Stimulated activated naive CD8-positive, alpha-beta T cell treated with anti-CD3 and anti-CD28 coated beads, Interleukin-15, Interleukin-2, amounts not matched to agents 100 U/mL and 50 U/mL, for 24 hours (primary cell): ENCODE measurements at regions not wholly inside any gene's neighbourhood (a gene's known extent, or its start where the extent isn't known, plus 50 kb on each side); places are given as distances from the start of the nearest gene placed in this dataset.
A peak's percentile ranks its signal among the peaks of the same experiment; 100 is the strongest.

Source experiments
- ATAC-seq: fragments of 150-1000 bp; cut with Tn5 transposase; one replicate; pipeline ENCODE4 v1.10.0; 2021
- DNase-seq: peaks from one replicate; pipeline ENCODE4 v3.0.0; 2021

DNA sequence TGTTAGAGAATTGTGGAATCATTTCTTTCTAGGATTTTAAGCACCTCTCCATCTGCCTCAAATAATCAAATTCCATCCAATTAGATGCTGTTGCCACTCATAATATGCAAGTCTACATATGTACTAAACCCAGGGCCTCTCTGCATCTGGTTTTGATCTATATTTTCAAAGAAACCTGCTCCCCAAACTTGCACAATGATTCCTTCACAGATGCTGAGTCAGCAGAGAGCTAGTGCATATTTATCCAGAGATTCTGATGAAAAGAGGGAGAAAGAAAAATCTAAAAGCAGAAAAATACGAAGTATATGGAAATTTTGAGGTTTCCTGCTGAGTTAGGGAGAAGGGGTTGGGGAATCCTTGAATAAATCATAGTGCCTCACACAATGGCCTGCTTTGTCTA, 235.1 kb upstream of the RBFOX1 start:
- ATAC-seq (no peak), DNase-seq (no peak)

DNA sequence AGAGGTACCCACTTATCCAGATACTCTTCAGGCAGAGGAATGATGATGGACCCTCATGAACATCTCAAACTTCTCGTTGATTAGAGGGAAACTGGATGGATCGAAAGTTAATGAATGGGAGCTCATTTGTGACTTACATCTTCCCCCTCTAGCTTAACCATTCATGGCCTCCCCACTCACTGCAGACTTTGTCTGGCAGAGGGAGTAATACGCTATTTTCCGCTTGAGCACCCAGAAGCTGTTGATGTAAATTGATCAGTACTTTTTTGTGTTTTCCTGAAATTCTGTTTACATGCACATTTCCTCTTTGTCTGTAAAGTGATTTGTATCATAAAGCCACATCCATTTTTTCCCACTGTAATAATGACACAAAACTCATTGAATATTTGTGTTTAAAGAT, 239.1 kb upstream of the RBFOX1 start:
- no peak for DNase-seq
- no peak for ATAC-seq

DNA sequence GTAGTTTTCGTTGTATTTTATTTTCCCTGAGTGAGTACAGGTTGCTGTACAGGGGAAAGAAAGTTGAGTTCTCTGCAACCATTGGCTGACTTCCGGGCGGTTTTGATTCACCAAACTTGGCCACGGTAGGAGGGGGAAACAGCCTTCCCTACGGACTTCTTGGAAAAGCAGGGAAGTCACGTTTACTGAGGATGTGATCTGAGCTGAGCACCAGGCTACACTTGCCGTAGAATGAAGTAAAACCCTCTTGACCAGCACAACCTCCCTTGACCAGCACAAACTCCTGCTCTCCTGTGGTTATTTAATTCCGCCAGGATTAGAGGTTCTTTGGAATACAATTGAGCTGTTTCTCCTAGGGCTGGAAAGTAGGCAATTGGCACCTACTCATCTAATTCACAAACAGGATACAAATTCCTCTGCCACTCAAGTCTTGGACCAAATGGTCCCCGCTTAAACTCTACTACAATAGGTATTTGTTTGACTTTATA, 242.0 kb upstream of the RBFOX1 start:
- DNase-seq = no peak
- no peak for ATAC-seq

- ATAC-seq (no peak), DNase-seq (no peak)
Measured at GRCh38 chr16:7089751-7090150, 242.9 kb upstream of the RBFOX1 start.

DNA sequence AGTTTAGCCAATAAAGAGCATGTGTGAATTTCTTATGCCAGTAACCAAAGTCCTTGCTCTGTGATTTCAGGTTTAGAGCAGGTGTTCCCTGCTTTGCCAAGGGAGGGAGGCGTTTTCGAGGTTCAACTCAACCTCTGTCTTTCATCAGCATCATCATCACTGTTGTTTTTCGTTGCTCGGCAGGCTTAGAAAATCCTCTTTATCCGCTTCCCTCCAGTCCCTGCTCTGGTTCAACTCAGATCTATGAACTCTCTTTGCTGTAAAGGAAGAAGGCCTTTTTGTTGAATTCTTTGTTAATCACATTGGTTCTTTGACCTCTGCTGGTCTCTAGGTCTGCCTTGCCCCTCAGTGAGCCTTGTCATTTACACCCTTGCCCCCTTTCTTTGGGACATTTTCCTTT, 243.9 kb upstream of the RBFOX1 start:
- DNase-seq (no peak), ATAC-seq (no peak)

GRCh38 chr16:7086822-7087616, 245.6 kb upstream of the RBFOX1 start:
- DNase-seq = no peak

DNA sequence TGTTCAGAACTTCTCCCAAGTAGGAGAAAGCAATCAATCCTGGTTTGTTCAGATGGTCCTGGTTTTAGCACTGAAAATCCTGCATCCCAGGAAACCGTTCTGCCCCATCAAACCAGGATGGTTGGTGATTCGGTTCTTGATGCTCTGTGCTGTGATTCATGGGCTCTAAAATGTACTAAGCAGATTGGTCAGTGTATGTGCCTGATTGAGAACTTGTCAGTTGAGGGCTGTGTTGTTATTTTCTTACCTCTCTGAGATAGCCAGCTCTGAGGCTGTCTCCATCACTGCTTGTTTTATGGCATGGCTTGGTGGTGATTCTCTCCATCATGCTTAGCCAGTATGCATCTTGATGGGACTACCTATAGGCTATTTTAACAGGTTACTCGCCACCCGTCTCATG, 246.9 kb upstream of the RBFOX1 start:
- DNase-seq (no peak), ATAC-seq (no peak)

More at GRCh38 chr16:7086822-7087616, 245.6 kb upstream of the RBFOX1 start:
- ATAC-seq = no peak

DNA sequence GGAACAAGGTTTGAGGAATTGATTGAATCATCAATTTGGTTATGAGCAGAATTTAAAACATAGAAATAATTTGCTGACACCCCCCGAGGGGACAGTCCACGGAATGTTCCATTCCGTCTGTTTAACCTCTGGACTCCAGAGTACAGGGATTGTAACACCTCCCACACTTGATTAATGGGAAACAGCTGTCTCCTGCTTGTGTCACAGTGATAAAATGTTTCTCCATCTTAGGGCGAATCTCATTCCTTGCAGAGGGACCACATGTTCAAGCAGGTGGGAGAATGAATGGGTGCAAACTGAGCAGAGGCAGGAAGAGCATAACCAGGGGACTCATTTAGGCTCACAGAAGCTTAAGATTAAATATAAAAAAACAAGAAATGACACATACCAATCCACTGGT, 249.5 kb upstream of the RBFOX1 start:
- ATAC-seq (no peak), DNase-seq (no peak)

GRCh38 chr16:7077636-7078035, 255.0 kb upstream of the RBFOX1 start:
- ATAC-seq (no peak), DNase-seq (no peak)

- DNase-seq (no peak), ATAC-seq (no peak)
Measured at GRCh38 chr16:7074715-7075114, 257.9 kb upstream of the RBFOX1 start.

DNA sequence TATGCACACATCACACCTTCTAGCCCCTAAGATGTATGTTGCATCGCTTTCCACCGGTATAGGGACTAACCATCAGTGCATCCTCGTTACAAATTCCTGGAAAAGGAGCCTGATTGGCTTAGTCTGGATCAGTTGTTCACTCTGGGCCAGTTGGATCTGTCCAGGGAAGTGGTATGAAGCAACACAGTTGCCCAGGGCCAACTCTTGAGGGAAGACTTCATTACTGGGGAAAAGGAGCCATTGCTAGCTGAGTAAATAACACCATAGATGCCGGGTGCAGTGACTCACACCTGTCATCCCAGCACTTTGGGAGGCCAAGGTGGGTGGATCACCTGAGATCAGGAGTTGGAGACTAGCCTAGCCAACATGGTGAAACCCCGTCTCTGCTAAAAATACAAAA, 275.2 kb upstream of the RBFOX1 start:
- ATAC-seq = no peak
- no peak for DNase-seq

GRCh38 chr16:7055443-7055842, 277.2 kb upstream of the RBFOX1 start:
- DNase-seq (no peak), ATAC-seq (no peak)

DNA sequence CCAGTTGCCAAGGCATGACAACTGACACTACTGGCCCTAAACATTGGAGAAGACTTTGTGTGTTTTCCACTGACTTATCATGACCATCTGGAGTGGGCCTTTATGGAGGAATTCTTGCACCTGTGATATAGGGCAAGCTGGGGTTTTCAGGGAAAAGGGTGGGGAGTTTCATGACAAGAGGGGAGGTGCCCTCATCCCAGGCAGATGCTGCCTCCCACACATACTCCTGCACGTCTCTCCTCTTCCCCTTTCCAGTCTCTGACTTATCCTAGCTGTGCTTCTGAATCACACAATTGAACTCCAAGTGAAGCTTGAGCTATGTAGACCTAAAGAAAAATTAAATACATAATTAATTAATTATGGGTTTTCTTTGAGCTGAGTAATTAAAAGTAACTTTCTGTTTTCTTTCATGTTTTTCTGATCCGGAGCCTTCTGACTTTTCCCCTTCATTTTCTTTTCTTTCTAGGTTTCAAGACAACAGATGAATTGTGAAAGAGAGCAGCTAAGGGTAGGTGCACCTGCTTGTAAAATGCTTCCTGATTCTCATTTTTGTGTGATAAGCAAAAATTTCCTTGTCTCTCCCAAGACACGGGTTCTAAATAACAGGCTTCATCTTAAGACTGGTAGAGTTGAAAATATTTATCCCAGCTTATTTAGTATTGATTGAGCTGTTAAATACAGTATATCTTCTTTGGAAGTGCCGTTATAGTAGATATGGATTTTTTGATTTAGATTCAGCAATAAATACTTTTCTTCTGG, 280.9 kb upstream of the RBFOX1 start:
- no peak for DNase-seq
- ATAC-seq = no peak

GRCh38 chr16:7044331-7044730, 288.3 kb upstream of the RBFOX1 start:
- ATAC-seq = no peak
- DNase-seq = no peak

- no peak for ATAC-seq
- no peak for DNase-seq
Measured at GRCh38 chr16:7038475-7038874, 294.2 kb upstream of the RBFOX1 start.

DNA sequence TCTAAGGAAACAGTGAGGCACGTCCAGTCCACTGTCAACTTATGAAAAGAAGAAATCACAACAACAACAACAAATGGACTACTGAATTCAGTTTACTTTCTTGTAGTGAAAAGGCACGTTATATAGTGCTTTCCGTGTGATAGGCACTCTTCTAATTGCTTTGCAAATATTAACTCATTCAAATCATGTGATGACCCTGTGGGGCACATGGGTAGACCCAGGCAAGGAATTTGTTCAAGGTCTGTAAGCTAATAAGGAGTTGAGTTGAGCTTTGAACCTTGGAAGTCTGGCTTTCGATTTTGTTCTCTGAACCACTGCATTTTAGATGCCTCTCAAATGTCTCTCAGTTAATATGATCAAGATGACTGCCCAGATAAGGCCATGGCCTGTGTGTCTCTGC, 295.1 kb upstream of the RBFOX1 start:
- ATAC-seq = no peak
- no peak for DNase-seq

- ATAC-seq (no peak), DNase-seq (no peak)
Measured at GRCh38 chr16:7031031-7031430, 301.6 kb upstream of the RBFOX1 start.

DNA sequence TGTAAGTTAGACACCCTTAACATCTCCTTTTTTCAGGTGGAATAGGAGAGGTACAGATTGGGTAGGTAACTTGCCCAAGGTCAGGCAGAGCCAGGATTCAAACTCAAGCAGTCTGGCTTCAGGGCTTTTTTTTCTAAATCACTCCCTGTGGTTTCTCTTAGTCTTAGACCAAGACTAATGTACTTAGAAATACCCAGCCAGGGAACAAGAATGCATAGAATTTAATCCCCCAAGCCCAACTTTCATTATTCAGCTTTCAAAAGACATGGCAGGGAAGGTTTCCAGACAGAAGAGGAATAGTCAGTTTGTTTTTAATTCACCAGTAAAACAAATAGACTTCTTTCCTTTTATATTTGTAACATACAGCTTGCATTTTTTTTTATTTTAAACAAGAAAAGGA, 305.2 kb upstream of the RBFOX1 start:
- ATAC-seq = no peak
- DNase-seq = no peak

GRCh38 chr16:7026639-7027038, 306.0 kb upstream of the RBFOX1 start:
- no peak for ATAC-seq

GRCh38 chr16:7025616-7026190, 306.9 kb upstream of the RBFOX1 start:
- DNase-seq (peak; percentile 54), ATAC-seq (no peak)

More at GRCh38 chr16:7026639-7027038, 306.0 kb upstream of the RBFOX1 start:
- no peak for DNase-seq

DNA sequence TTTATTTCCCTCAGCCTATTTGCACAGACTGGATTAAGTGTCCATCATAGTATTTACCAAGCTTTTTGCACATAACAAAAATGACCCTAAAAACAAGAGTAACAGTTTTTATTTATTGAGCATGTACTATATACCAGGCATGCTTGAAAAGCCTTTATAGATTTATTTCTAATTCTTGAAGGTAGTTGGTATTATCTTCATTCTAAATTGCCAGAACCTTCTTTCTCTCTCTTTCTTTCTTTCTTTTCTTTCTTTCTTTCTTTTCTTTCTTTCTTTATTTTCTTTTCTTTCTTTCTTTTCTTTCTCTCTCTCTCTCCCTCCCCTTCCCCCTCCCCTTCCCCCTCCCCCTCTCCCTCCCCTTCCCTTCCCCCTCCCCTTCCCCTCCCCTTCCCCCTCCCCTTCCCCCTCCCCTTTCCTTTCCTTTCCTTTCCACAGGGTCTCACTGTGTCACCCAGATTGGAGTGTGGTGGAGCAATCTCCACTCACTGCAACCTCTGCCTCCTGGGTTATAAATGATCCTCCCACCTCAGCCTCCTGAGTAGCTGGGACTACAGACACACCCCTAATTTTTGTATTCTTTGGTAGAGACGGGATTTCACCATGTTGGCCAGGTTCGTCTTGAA, 310.9 kb upstream of the RBFOX1 start:
- DNase-seq = no peak
- no peak for ATAC-seq

DNA sequence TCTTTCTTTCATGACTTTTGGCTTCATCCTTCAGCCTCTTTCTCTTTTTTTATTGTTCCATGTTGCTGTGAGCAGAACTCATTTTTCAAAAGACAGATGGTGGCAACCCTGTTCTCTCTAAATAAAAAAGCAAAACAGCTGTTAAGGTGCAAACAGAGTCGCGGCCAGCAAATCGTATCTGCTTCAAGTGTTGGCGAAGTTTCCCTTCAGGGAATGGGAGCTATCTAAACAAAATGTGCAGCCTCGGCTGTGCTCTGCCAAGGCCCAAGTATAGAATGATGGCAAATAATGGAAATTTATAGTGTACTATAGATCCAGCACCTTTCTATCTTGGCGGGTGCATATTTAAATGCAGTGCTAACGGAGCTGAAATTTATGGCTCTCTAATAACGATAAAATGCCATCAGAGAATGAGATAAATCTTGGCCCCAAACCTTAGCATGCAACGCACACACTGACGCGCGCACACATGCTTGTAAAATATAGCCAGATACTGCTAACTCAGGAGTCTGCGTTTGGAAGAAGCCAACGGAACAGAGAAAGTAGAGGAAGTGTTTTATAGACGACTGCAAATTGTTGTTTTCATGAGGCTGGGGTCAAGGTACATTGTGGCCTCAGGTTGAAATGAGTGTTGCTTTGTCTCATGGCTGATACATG, 315.5 kb upstream of the RBFOX1 start:
- no peak for ATAC-seq
- no peak for DNase-seq
